Progenitor cell of endocrine pancreas (in vitro differentiated cells): ENCODE measurements at regions not wholly inside any gene's neighbourhood (a gene's known extent, or its start where the extent isn't known, plus 50 kb on each side); places are given as distances from the start of the nearest gene placed in this dataset.
"Not testable (repeated sequence)": the region's sequence is repeated elsewhere in the genome, so short reads cannot be mapped to it uniquely, and the experiment has no call there.

Source experiments
- DNase-seq: peaks from one replicate; pipeline ENCODE4 v3.0.0; 2021; ENCODE audit warnings: low spot score; ENCODE audit not compliant: unreplicated experiment
- H3K27ac Mint-ChIP-seq: 2 replicates; pipeline ENCODE4 v1.8.0; 2021; ENCODE audit warnings: mild to moderate bottlenecking, moderate library complexity, mixed read lengths
- H3K27me3 Mint-ChIP-seq: 2 replicates; pipeline ENCODE4 v1.8.0; 2021; ENCODE audit warnings: mixed read lengths
- H3K36me3 Mint-ChIP-seq: 2 replicates; pipeline ENCODE4 v1.8.0; 2022; ENCODE audit warnings: mixed read lengths; ENCODE audit not compliant: insufficient read depth
- H3K4me1 Mint-ChIP-seq: 2 replicates; pipeline ENCODE4 v1.8.0; 2021; ENCODE audit warnings: low read depth, mixed read lengths
- H3K4me3 Mint-ChIP-seq: 2 replicates; pipeline ENCODE4 v1.8.0; 2021; ENCODE audit warnings: low read depth, mild to moderate bottlenecking, moderate library complexity, mixed read lengths
- H3K9me3 Mint-ChIP-seq: 2 replicates; pipeline ENCODE4 v1.8.0; 2021; ENCODE audit warnings: low read depth, mixed read lengths
- TF ChIP-seq, protein P1 (sequence below): fragments of 200-600 bp; sonication (generic); IDR thresholded peaks from one replicate; pipeline ENCODE4 v1.5.0; 2021; ENCODE audit warnings: antibody characterized with exemption, mild to moderate bottlenecking; ENCODE audit not compliant: unreplicated experiment

DNA sequence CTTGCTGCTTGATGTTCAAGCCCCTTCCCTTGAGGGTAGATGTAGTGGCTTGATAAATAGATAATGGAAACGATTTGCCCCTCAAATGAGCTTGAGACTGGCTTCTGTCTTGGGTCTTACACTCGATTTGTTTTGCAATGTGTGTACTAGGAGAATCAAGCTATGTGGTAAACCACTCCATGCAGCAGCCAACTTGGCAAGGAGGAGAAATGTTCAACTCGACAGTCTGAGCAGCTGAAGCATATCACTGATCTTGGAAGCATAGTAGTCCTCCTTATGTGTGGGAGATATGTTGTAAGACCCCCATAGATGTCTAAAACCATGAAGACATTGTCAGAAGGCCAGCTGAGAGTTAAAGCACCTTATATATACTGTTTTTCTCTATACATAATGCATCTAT, 125.3 kb downstream of the CCNG2 start:
- TF ChIP-seq, protein P1, sequence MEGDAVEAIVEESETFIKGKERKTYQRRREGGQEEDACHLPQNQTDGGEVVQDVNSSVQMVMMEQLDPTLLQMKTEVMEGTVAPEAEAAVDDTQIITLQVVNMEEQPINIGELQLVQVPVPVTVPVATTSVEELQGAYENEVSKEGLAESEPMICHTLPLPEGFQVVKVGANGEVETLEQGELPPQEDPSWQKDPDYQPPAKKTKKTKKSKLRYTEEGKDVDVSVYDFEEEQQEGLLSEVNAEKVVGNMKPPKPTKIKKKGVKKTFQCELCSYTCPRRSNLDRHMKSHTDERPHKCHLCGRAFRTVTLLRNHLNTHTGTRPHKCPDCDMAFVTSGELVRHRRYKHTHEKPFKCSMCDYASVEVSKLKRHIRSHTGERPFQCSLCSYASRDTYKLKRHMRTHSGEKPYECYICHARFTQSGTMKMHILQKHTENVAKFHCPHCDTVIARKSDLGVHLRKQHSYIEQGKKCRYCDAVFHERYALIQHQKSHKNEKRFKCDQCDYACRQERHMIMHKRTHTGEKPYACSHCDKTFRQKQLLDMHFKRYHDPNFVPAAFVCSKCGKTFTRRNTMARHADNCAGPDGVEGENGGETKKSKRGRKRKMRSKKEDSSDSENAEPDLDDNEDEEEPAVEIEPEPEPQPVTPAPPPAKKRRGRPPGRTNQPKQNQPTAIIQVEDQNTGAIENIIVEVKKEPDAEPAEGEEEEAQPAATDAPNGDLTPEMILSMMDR = no peak
- Mint-ChIP-seq H3K4me3 (no peak overlapping the region), H3K36me3 (no peaks in the 10 kb centered on the region), H3K27ac (no peak overlapping the region), H3K27me3 (peaks cover 14% of the 10 kb centered on the region), H3K9me3 (no peaks in the 10 kb centered on the region), H3K4me1 (no peaks in the 10 kb centered on the region)
- DNase-seq = no peak

DNA sequence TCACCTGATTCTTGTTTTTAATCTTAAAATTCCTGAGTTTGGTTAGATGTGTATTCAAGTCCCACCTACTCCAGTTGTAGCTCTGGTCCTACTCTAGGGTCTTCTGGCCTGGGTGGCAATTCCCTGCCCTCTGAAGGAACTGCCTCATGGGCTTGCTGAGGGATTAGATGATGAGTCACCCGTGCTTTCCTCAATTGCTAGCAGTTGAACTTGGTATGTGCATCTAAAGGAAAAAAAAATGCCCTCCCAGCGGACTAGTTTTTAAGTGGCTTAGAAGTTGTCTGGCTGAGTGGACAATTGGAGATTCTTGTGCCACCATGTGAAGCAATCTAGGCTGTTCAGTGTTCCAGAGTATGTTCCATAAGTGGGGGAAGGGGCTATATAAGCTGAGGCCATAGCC, 127.0 kb downstream of the CCNG2 start:
- Mint-ChIP-seq H3K27me3 (peaks cover 14% of the 10 kb centered on the region), H3K4me3 (no peak overlapping the region), H3K36me3 (no peaks in the 10 kb centered on the region), H3K4me1 (no peaks in the 10 kb centered on the region), H3K9me3 (no peaks in the 10 kb centered on the region), H3K27ac (no peak overlapping the region)
- DNase-seq = no peak
- TF ChIP-seq, protein P1 = no peak

DNA sequence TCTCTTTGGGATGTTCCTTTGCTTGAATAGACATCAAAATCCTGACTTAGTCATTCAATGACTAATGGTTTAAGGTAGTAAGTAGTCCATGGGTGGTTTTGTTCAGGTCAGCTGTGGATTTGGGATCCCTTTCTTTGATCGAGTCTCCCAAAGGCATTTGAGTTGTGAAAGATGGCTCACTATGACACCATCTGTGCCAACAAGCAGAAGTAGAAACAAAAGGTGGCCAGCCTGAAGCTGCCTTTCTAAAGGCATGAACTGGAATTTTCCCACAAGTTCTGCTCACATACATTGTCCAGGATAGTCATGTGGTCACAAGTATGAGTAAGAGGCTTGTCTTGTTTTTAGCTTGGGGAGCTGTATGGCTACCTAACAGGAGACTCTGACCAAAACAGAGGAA, 129.9 kb downstream of the CCNG2 start:
- Mint-ChIP-seq H3K4me3 (no peak overlapping the region), H3K36me3 (no peaks in the 10 kb centered on the region), H3K27me3 (peaks cover 4% of the 10 kb centered on the region), H3K9me3 (peaks cover 3% of the 10 kb centered on the region), H3K4me1 (no peaks in the 10 kb centered on the region), H3K27ac (no peak overlapping the region)
- TF ChIP-seq, protein P1 = no peak
- no peak for DNase-seq

DNA sequence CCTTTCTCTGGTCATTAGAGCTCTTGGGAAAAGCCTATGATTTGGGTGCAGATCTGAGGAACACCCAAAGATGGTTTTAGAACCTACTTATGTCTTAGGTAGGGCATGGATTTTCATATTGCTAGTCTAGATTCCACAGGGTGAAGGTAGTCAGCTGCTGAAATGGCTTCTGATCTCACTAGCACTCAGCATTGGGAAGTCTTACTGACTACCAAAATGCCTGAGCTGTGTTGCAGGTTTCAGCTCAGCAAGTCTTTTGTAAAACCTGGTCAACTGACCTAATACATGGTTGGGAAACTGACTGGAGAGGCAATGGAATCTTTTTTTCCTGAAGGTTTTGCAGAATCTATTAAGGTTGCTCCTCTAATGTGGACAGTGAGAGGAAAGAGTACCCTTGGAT, 136.4 kb downstream of the CCNG2 start:
- H3K36me3 Mint-ChIP-seq = no peaks in the 10 kb centered on the region
- TF ChIP-seq, protein P1 = no peak
- no peak overlapping the region for H3K4me3 Mint-ChIP-seq
- H3K4me1 Mint-ChIP-seq = no peaks in the 10 kb centered on the region
- H3K27me3 Mint-ChIP-seq = peaks cover 3% of the 10 kb centered on the region
- H3K27ac Mint-ChIP-seq = no peak overlapping the region
- peaks cover 9% of the 10 kb centered on the region for H3K9me3 Mint-ChIP-seq
- DNase-seq = no peak

DNA sequence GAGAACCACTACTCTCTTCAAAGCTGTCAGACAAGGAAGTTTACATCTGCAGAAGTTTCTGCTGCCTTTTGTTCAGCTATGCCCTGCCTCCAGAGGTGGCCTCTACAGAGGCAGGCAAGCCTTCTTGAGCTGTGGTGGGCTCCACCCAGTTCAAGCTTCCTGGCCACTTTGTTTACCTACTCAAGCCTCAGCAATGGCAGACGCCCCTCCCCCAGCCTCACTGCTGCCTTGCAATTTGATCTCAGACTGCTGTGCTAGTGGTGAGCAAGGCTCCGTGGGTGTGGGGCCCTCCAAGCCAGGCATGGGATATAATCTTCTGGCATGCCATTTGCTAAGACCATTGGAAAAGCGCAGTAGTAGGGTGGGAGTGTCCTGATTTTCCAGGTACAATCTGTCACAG, 144.0 kb downstream of the CCNG2 start:
- H3K4me3 Mint-ChIP-seq, H3K27ac Mint-ChIP-seq, H3K27me3 Mint-ChIP-seq, H3K36me3 Mint-ChIP-seq, DNase-seq: not testable (repeated sequence)
- peaks cover 15% of the 10 kb centered on the region for H3K4me1 Mint-ChIP-seq
- peaks cover 12% of the 10 kb centered on the region for H3K9me3 Mint-ChIP-seq

DNA sequence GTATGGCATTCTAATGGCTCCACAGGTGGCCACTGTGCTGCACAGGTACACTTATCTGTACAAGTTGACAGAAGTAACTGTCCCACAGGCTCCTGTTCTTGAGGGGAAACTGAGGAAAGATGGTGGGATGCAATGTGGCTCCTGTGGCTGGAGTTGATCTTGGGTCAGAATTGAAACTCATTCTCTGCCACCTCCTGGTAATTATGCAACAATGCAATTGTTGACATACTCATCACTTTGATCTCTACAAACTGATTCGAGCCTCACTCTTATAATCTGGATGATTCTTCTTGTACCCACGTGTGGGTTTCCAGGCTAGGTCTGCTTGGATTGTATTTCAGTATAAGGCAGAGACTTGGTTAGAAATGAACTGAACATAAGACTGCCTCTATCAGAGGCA, 148.8 kb downstream of the CCNG2 start:
- H3K4me1 Mint-ChIP-seq = peaks cover 13% of the 10 kb centered on the region
- no peaks in the 10 kb centered on the region for H3K27me3 Mint-ChIP-seq
- H3K9me3 Mint-ChIP-seq = peaks cover 12% of the 10 kb centered on the region
- no peak overlapping the region for H3K4me3 Mint-ChIP-seq
- H3K27ac Mint-ChIP-seq = no peak overlapping the region
- no peaks in the 10 kb centered on the region for H3K36me3 Mint-ChIP-seq
- DNase-seq = no peak
- TF ChIP-seq, protein P1 = no peak
